Kidney tubule cell (primary cell): ENCODE measurements at regions not wholly inside any gene's neighbourhood (a gene's known extent, or its start where the extent isn't known, plus 50 kb on each side); places are given as distances from the start of the nearest gene placed in this dataset.

Experiments
- DNase-seq: peaks from one replicate; pipeline ENCODE4 v3.0.0-alpha.2; 2018; ENCODE audit warnings: low spot score

DNA sequence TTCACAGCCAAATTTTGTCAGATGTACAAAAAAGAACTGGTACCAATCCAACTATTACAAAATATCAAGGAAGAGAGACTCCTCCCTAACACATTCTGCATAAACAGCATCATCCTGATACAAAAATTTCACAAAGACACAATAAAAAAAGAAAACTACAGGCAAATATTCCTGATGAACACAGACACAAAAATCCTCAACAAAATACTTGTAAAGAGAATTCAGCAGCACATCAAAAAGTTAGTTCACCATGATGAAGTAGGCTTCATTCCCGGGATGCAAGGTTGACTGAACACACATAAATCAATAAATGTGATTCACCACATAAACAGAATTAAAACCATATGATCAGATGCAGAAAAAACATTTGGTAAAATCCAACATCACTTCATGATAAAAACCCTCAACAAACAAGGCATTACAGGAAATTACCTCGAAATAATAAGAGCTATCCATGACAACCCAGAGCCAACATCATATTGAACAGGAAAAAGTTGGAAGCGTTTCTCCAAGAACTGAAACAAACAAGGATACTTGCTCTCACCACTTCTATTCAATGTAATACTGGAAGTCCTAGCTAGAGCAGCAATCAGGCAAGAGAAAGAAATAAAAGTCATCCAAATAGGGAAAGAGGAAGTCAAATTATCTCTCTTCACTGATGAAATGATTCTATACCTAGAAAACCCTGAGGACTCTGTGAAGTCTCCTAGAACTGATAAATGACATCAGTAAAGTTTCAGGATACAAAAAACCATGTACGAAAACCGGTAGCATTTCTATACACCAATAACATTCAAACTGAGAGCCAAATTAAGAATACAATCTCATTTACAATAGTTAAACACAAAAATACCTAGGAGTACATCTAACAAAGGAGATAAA lies 223.1 kb downstream of the REEP3 start:
- no peak for DNase-seq

DNA sequence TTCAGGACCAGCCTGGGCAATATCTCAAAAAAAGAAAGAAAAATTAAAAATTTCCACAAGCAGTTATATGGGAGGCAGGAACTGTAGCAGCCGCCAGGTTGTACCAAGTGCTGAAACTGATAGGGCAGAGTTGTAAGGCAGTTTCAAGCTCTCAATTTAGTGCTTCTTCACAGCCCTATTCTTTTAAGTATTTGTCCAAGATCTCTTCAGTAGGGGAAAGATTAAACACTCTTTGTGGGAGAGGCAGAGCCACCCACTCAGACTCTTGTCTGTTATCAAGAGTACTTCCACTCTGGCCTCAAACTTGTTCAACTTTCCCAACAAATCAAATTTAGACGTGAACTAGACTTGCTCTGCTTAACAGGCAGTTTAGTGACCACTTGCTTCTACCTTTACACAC lies 228.7 kb downstream of the REEP3 start:
- no peak for DNase-seq

DNA sequence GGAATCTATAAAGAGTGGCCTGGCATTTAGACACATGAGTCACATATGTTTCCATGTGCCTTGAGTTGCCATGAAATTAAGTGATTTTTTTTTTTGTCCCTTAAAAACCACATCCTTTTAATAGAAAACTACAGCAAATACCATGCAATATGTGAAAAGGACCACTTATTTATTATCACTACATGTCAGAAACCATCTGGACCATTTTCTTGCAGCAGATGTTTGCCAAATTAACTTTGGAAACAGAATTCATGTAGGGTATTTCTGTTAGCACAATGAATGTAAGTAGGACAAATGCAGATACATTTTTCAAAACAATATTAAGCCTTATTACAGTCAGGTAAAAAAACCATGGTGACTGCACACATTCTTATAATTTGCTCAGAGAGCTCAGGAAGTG lies 230.6 kb downstream of the REEP3 start:
- no peak for DNase-seq

DNA sequence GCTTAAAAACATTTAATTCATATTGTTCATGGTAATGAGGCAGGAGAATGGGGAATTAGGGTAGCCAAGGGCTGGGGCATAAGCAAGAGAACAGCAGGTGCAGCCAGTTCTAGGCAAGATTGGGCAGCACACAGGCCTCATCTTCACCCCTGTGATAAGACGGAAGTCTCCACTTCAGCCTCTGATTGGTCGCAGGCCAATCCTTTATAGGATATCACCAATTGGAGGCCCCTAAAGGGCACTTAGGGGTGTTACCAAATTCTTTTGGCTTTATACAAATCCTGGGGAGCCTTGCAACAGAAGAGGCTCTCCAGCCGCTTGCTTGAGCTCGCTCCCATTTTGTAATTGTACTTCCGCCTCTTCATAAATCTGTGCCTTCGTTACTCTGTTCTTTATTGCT lies 231.1 kb downstream of the REEP3 start:
- no peak for DNase-seq

DNA sequence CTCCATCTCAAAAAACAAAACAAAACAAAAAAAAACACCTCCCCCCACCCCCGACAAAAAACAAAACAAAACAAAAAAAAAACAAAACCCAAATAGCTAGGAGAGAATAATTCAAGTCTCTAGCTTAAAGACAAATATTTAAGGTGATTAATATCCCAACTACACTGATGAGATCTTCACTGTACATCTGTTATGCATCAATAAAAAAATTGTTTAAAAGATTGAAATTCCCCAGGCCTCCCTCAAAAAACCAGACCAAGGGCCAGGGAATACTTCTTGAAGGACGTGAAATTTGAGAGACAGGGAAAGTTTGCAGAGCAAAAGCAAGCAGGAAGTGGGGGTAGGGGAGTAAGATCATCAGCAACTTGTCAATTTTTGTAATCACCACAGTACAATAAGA lies 232.6 kb downstream of the REEP3 start:
- DNase-seq, result no peak

DNA sequence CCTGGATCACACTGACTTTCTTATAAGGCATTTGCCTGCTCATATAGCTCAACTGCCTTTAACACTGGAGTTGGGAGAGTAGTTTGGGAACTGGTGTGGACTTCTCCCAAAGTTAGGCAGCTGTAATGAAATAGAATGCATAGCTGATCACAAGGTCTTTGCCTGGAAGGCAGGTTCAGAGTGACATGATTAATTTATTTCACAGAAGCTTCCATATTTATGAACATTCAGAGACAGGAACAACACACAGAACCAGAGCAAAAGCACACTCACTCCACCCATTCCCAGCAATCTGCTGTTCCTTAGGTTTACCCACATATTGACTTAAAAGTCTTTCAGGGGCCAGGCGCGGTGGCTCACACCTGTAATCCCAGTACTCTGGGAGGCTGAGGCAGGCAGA lies 234.2 kb downstream of the REEP3 start:
- no peak for DNase-seq

DNA sequence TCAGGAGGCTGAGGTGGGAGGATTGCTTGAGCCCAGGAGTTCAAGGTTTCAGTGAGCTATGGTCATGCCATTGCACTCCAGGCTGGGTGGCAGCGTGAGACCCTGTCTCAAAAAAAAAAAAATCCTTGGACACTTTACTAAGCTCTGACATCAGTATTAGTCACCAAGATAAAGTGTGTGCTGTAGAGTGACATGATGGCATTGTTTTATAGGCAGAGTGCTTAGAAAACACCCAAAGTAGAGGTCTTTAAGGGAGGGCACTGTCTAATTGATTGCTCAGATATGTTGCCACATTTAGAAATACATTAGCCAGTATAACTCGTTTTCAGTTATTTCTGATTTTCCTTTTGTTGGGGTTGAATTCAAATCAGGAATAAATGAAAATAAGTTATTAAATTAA lies 235.9 kb downstream of the REEP3 start:
- DNase-seq, result no peak

DNA sequence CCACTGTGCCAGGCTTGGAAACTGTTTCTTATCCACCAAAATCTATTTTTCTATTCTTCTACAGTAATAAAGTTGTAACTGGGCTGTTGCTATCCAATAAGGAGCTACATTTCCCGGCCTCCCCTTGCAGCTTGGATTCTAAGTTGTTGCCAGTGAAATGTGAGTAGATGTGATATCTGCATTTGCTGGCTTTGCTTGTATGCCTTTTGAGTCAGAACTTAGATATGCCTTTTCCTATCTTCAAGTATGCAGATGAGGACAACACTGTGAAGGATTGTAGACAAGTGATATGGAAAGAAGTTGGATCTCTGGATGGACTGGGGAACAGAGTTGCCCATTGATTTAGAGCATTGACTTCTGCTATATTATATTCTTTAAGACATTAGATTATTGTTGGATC lies 236.9 kb downstream of the REEP3 start:
- no peak for DNase-seq

DNA sequence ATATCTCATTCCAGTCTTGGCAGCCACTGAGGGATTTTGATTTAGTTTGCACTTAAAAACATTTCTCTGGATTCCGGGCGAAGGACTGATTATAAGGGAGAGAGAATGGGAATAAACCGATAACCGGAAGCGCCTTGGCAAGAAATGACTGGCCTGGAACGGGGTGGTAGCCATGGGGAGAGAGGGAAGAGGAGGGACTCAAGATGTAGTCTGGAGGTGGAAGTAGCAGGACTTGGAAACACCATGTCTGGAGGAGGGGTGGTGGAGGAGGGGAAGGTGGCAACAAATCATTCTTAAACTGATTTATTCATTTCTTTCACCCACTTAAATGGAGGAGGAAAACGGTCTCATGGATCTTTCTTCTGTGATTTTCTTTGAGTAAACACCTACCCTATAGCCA lies 238.1 kb downstream of the REEP3 start:
- DNase-seq, result no peak

DNA sequence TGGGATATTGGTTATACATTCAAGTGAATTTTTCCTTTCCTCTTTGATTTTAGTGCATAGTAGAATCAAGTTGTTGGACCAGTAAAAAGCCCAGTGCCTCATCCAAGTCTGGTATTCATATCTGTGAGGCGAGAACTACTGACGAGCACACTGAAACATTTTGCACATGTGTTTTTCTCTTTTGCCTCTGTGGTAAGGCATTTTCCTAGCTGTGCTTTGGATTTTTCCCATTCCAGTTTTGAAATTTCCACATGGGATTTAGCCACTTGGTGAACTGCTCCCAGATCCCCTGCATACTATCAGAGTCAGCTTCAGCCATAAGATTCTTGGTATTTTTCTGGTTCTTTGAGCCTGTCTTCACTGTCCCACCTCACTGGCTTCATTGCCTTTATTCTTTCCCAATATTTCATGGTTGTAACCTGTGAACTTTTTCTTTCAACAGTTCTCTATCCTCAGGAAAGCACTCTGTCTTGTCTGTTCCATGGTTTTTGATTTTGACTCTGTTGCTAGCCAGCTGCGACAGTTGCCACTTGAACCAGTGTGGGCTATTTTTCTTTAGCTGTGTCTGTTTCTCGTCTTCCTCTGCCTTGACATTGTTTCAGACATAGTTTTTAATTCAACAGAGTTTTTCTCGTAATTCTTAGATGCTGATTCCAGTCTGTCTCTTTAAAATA lies 239.0 kb downstream of the REEP3 start:
- no peak for DNase-seq

DNA sequence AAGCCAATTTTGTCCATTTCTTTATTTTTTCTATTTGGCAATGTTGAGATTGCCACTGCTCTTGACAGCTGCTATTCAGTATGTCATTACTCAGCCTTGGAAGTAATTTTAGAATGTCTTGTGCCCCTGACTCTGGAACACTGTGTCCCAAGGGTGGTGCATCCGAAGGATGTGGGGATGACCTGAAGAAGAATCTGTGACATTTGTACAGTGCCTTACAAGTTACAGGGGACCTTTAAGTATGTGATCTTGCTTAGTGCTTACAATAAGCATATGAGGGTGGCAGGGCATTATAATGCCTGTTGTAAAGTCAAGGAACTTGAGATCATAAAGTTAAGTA lies 239.5 kb downstream of the REEP3 start:
- DNase-seq, result no peak

DNA sequence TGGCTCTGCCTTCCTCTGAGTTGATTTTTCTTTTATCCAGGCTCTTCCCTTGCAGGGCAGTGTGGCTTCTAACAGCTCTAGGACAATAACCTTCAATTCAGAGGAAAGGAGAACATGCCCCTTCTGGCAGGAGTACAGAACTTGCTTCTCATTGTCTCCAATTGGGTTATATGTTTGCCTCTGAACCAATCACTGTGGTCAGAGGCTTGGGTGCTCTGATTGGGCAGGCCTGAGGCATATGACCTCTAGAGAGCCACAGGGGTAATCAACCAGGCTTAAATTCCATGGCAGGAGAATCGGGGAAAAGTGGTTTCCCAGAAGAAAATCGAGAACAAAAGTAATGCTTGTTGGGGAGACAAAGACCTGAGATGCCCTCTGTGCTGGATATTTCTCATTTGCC lies 240.0 kb downstream of the REEP3 start:
- no peak for DNase-seq

DNA sequence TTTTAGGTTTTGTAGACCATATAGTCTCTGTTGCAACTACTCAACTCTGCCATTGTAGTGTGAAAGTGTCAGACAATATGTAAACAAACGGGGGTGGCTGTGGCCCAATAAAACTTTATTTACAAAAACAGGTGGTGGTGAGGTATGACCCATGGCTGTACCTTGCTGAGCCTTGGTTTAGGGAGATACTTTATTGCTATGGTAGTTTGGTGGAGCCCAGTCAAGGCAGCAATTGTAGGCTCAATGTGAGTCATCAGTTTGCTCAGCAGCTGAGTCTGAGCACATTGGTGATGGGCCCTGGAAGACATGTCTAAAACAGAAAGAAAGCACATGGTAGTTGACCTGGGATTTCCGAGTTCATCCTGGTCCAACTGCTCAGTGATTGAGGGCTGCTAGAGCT lies 242.5 kb downstream of the REEP3 start:
- DNase-seq, result peak; percentile 57

DNA sequence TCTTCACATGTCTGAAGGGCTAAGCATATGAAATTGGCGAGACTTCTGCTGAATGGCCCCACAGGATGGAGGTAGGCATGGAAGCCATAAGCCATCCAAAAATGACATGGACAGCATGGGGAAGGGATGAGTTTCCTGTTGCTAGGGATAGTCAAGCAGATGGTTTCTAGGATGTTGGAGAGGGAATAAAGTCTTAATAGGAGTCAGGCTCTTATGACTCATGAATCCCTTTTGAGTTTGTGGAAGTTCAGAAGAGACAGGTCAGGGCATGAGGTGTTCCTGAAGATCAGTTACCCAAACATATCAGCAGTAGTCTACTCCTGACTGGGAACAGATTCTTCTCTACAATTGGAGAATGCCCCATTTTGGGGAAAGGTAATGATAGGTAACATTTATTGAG lies 243.9 kb downstream of the REEP3 start:
- peak; percentile 70 for DNase-seq

DNA sequence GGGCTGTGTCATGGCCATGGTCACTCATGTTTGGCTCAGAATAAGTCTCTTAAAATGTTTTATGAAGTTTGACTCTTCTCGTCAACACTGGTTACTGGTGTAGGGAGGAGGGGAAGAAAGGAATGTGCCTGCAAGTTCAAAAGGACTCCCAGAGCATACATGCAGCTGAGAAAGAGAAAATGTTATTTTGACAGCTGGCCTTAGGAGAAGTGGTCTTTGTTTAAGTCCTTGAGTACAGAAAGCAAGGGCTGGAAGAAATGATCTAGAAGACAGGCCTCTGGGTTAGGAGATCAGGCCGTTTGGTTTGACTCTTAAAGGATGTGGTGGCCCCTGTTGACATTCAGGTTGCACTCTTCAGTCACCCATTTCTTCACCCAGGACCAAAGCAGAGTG lies 245.5 kb downstream of the REEP3 start:
- DNase-seq, result no peak

DNA sequence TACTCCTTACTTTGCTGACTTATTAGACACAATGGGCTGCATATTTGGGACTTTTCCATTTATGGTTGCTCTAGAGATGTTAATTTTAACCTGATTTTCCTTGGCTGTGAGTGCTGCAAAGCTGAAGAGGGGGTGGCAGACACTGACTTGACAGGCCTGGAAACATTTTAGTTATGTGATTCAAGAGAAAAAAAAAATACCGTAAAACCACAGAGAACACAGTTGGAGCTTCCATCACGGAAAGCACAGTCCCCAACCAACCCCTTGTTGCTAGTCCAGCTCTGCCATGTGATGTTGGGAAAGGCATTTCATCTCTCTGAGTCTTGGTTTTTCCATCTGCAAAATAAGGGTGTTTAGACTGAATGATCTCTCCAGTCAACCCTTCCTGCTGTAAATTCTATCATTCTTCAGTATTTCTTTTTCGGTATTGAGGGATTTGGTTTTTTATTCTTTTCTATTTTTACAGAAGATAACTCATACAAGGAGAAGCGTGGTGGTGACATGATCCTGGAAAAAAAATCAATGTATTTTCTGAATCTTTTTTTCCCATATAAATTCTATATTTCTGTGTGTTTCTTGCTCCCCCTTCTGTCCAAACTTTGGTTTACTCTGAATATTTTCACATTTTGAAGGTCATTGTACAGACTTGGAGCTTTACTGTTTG lies 246.1 kb downstream of the REEP3 start:
- no peak for DNase-seq

DNA sequence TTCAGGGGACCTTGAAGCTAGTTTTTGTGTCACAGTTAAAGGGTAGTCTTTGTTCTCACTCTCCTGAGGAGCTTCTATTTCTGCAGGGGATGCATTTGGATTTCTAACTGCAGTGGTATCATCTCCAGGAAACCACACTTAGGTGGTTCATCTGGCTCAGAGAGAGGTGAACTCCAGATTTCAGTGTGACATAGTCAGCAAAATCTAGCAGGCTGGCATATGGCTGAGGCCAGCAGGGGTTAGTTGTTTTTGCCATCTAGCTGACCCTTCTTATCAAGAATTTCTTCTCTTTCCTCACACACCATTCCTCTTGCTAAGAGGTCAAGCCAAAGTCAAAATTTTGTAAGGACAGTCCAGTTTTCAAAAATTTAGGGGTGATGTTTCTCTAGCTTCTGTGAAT lies 248.2 kb downstream of the REEP3 start:
- DNase-seq, result no peak

DNA sequence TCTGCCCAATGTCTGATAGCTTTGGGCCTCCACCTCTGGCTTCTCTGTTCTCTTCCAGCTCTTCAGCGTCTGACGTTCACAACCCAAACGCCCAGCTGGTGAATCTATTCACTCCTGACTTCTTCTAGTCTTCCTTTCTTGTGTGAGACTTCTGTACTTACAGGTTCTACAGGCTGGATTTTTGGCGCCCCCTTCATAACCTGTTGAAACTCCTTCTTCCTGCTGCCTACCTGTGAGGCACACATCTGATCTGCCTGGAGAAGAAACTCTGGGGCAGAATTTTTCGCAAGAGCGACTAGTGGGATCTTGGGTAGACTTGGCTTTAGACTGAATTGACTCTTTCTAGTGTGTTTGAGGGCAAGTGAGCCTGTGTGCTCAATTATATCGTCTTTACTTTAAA lies 249.3 kb downstream of the REEP3 start:
- DNase-seq, result no peak

DNA sequence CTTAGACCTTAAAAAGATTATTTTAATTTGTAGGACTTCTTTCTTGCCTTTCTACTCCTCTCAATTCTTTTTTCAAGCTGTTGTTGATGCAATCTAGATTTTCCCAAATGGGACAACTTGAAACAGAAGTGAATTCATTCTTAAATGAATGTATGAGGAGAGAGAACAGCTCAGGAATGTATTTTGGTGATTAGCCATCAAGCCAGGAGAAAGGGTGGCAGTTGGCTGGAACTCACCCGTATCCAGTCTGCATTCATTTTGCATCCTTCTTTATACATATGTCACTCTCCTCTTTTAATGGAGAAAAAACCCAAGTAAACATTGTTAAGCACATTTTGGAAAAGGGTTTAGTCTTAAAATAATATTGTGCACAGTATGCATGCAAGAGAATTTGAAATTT lies 251.3 kb downstream of the REEP3 start:
- no peak for DNase-seq

DNA sequence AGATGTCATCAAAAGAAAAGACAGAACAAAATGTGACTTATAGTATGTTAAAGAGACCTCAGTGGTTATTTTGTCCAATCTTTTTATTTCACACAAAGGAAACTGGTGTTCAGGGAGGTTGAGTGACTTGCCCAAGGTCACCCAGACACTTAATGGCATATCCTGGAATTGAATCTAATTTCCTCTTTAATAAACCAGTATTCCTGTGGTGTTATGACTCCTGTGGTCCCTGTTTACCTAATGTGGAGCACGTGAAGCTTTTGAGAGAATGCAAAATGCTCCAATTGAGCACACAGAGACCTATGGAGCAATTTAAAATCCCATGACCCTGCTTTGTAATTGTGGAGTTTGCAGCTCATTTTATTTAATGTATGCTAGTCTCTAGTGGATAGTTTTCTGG lies 251.9 kb downstream of the REEP3 start:
- DNase-seq, result no peak

DNA sequence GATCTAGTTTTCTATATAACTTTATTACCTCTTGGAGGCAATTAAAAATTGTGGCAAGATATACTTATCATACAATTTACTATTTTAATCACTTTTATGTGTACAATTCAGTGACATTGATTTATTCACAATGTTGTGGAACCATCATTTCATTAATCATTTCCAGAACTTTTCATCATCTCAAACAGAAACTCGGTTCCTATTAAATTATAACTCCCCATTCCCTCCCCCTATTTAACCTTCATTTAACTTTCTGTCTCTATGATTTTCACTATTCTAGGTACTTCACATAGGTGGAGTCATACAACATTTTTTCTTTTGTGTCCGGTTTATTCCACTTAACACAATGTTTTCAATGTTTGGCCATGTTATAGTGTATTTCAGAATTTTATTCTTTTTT lies 252.8 kb downstream of the REEP3 start:
- DNase-seq, result peak; percentile 14

DNA sequence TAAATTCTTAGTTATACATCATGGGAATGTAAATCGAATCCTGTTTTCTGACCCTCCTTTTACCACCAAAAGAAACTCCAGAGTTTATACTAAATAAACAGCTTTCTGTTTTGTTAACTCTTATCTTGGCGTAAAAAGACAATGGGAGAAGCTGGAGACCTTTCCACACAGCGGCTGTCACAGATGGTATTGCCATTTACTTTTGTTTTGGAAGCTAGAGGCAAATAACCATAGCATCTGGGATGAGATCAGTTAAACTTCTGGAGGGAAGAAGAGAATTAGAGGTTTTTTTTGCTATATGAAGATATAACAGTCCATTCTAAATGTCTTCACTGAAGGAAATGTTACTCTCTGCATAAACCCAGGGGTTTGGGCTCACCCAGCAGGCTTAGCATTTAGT lies 258.9 kb downstream of the REEP3 start:
- DNase-seq, result no peak

DNA sequence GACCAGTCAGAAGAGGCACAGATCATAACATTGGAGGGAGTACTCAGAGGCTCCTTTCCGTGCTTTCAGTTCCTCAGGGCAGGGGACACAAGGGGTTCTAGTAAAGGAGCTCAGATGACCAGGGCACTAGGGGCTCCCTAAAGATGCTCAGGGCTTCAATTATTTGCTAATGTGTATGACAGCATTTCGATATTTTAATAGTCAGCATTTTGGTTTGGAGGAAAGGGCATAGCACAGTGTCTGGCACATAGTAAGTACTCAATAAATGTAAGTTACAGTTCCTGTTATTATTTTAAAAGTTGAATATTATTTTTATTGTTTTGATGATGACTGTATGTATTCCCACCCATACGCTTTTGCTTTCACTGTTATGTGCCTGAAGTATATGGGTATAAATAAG lies 260.0 kb downstream of the REEP3 start:
- DNase-seq, result no peak
